GM23338 (cell line): ENCODE measurements at regions not wholly inside any gene's neighbourhood (a gene's known extent, or its start where the extent isn't known, plus 50 kb on each side); places are given as distances from the start of the nearest gene placed in this dataset.

Experiments
- ATAC-seq: fragments of 200-7000 bp; cut with Tn5 transposase; 3 replicates; pipeline ENCODE4 v1.9.1; 2020
- DNase-seq: peaks from one replicate; pipeline ENCODE4 v3.0.0-alpha.2; 2015; ENCODE audit warnings: low spot score
- H2AFZ ChIP-seq: fragments of 200-600 bp; sonication (generic); 2 replicates; pipeline ENCODE4 v1.8.0; 2016; ENCODE audit warnings: antibody characterized with exemption, mild to moderate bottlenecking, moderate library complexity
- H3F3A ChIP-seq: fragments of 200-600 bp; sonication (generic); replicated peaks from 2 replicates; pipeline ENCODE4 v1.8.0; 2017; ENCODE audit warnings: antibody characterized with exemption, mixed run types, low read depth
- H3K27ac ChIP-seq: fragments of 200-600 bp; sonication (generic); 2 replicates; pipeline ENCODE4 v1.6.1; 2016; ENCODE audit warnings: low read depth
- H3K27me3 ChIP-seq: fragments of 200-600 bp; sonication (generic); 2 replicates; pipeline ENCODE4 v1.8.0; 2016; ENCODE audit warnings: mild to moderate bottlenecking, mixed run types, moderate library complexity; ENCODE audit not compliant: insufficient read depth
- H3K36me3 ChIP-seq: fragments of 200-600 bp; sonication (generic); 2 replicates; pipeline ENCODE4 v1.8.0; 2016; ENCODE audit warnings: mild to moderate bottlenecking; ENCODE audit not compliant: insufficient read depth
- H3K4me1 ChIP-seq: fragments of 200-600 bp; sonication (generic); 2 replicates; pipeline ENCODE4 v1.8.0; 2016; ENCODE audit warnings: mild to moderate bottlenecking, moderate library complexity; ENCODE audit not compliant: insufficient read depth
- H3K4me2 ChIP-seq: fragments of 200-600 bp; sonication (generic); 2 replicates; pipeline ENCODE4 v1.7.1; 2017; ENCODE audit warnings: mixed run types
- H3K4me3 ChIP-seq: fragments of 200-600 bp; sonication (generic); 2 replicates; pipeline ENCODE4 v1.6.1; 2016; ENCODE audit warnings: mixed run types
- H3K79me2 ChIP-seq: fragments of 200-600 bp; sonication (generic); replicated peaks from 2 replicates; pipeline ENCODE4 v1.8.0; 2017; ENCODE audit warnings: mild to moderate bottlenecking; ENCODE audit not compliant: insufficient read depth
- H3K9me2 ChIP-seq: fragments of 200-600 bp; sonication (generic); 2 replicates; pipeline ENCODE4 v1.8.0; 2017; ENCODE audit not compliant: insufficient read depth
- H4K20me1 ChIP-seq: fragments of 200-600 bp; sonication (generic); replicated peaks from 2 replicates; pipeline ENCODE4 v1.8.0; 2017; ENCODE audit warnings: mild to moderate bottlenecking; ENCODE audit not compliant: insufficient read depth
- H3K27ac Mint-ChIP-seq: 2 replicates; pipeline ENCODE4 v1.8.0; 2020; ENCODE audit warnings: inconsistent platforms, mild to moderate bottlenecking, moderate library complexity, mixed read lengths
- H3K27me3 Mint-ChIP-seq: 3 replicates; pipeline ENCODE4 v1.8.0; 2022; ENCODE audit warnings: low read depth, mild to moderate bottlenecking, moderate library complexity, mixed read lengths, inconsistent platforms; ENCODE audit not compliant: insufficient read depth, poor library complexity
- H3K36me3 Mint-ChIP-seq: 3 replicates; pipeline ENCODE4 v1.8.0; 2021; ENCODE audit warnings: low read depth, mild to moderate bottlenecking, inconsistent platforms, moderate library complexity, mixed read lengths
- H3K4me1 Mint-ChIP-seq: 3 replicates; pipeline ENCODE4 v1.8.0; 2020; ENCODE audit warnings: mild to moderate bottlenecking, inconsistent platforms, mixed read lengths
- H3K4me3 Mint-ChIP-seq: 3 replicates; pipeline ENCODE4 v1.8.0; 2021; ENCODE audit warnings: moderate library complexity, mild to moderate bottlenecking, inconsistent platforms, mixed read lengths
- H3K9me3 Mint-ChIP-seq: 3 replicates; pipeline ENCODE4 v1.8.0; 2020; ENCODE audit warnings: moderate library complexity, mild to moderate bottlenecking, inconsistent platforms, mixed read lengths
- CREB1 ChIP-seq: fragments of 250-450 bp; sonication (Bioruptor Pico); IDR thresholded peaks from 2 replicates; pipeline ENCODE4 v1.5.0; 2020; ENCODE audit warnings: low read depth, mild to moderate bottlenecking, moderate library complexity
- EZH2phosphoT487 ChIP-seq: fragments of 200-600 bp; sonication (generic); IDR thresholded peaks from one replicate; pipeline ENCODE4 v1.8.1; 2018; ENCODE audit warnings: antibody characterized with exemption; ENCODE audit not compliant: unreplicated experiment
- JUNB ChIP-seq: IDR thresholded peaks from one replicate; pipeline ENCODE4 v1.6.1; 2016; ENCODE audit warnings: antibody characterized with exemption; ENCODE audit not compliant: unreplicated experiment
- NANOG ChIP-seq: IDR thresholded peaks from 2 replicates; pipeline ENCODE4 v1.6.1; 2016; ENCODE audit warnings: antibody characterized with exemption, borderline replicate concordance
- POLR2AphosphoS5 ChIP-seq: IDR thresholded peaks from 2 replicates; pipeline ENCODE4 v1.6.1; 2016; ENCODE audit warnings: antibody characterized with exemption, low read depth
- REST ChIP-seq: IDR thresholded peaks from one replicate; pipeline ENCODE4 v1.6.1; 2018; ENCODE audit warnings: antibody characterized with exemption; ENCODE audit not compliant: unreplicated experiment
- STAT1 ChIP-seq: IDR thresholded peaks from one replicate; pipeline ENCODE4 v1.6.1; 2016; ENCODE audit warnings: antibody characterized with exemption; ENCODE audit not compliant: unreplicated experiment
- TF ChIP-seq, protein P1 (sequence below): fragments of 250-450 bp; sonication (Bioruptor Pico); IDR thresholded peaks from 2 replicates; pipeline ENCODE4 v1.5.0; 2020; ENCODE audit warnings: mild to moderate bottlenecking, moderate library complexity
- TF ChIP-seq, protein P2 (sequence below), 2 experiments: fragments of 200-600 bp in 1 of 2; sonication (generic) in 1 of 2; conservative IDR thresholded peaks; 2 replicates each; pipeline versions ENCODE4 v1.5.1 to v1.6.1; 2016 to 2017; ENCODE audit warnings: antibody characterized with exemption in 2 of 2, low read depth in 2 of 2, mild to moderate bottlenecking in 2 of 2, moderate library complexity in 1 of 2

DNA sequence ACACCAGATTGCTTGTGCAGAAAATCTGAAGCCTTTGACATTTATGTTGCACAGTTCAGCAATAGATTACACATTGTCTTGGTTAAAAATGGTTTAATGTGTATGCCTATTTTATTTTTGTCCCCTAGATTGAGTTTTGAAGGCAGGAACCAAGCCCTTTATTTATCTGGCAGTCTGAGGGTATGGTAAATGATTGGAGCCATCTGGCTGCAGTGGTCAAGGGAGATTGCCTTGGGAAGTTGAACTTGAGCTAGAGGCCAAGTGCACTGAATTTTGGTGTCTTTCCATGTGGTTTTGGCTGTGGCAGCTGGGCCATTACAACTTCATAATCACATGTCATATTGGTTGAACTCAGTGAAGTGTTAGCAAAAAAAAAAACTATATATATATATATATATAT, 248.7 kb upstream of the C2CD4B start:
- H3F3A ChIP-seq: no peaks in the 10 kb centered on the region
- TF ChIP-seq NANOG (no peak), CREB1 (CRISPR knock-in tag) (no peak), REST (no peak), JUNB (no peak), EZH2phosphoT487 (no peak), STAT1 (no peak), POLR2AphosphoS5 (no peak)
- TF ChIP-seq, protein P1, sequence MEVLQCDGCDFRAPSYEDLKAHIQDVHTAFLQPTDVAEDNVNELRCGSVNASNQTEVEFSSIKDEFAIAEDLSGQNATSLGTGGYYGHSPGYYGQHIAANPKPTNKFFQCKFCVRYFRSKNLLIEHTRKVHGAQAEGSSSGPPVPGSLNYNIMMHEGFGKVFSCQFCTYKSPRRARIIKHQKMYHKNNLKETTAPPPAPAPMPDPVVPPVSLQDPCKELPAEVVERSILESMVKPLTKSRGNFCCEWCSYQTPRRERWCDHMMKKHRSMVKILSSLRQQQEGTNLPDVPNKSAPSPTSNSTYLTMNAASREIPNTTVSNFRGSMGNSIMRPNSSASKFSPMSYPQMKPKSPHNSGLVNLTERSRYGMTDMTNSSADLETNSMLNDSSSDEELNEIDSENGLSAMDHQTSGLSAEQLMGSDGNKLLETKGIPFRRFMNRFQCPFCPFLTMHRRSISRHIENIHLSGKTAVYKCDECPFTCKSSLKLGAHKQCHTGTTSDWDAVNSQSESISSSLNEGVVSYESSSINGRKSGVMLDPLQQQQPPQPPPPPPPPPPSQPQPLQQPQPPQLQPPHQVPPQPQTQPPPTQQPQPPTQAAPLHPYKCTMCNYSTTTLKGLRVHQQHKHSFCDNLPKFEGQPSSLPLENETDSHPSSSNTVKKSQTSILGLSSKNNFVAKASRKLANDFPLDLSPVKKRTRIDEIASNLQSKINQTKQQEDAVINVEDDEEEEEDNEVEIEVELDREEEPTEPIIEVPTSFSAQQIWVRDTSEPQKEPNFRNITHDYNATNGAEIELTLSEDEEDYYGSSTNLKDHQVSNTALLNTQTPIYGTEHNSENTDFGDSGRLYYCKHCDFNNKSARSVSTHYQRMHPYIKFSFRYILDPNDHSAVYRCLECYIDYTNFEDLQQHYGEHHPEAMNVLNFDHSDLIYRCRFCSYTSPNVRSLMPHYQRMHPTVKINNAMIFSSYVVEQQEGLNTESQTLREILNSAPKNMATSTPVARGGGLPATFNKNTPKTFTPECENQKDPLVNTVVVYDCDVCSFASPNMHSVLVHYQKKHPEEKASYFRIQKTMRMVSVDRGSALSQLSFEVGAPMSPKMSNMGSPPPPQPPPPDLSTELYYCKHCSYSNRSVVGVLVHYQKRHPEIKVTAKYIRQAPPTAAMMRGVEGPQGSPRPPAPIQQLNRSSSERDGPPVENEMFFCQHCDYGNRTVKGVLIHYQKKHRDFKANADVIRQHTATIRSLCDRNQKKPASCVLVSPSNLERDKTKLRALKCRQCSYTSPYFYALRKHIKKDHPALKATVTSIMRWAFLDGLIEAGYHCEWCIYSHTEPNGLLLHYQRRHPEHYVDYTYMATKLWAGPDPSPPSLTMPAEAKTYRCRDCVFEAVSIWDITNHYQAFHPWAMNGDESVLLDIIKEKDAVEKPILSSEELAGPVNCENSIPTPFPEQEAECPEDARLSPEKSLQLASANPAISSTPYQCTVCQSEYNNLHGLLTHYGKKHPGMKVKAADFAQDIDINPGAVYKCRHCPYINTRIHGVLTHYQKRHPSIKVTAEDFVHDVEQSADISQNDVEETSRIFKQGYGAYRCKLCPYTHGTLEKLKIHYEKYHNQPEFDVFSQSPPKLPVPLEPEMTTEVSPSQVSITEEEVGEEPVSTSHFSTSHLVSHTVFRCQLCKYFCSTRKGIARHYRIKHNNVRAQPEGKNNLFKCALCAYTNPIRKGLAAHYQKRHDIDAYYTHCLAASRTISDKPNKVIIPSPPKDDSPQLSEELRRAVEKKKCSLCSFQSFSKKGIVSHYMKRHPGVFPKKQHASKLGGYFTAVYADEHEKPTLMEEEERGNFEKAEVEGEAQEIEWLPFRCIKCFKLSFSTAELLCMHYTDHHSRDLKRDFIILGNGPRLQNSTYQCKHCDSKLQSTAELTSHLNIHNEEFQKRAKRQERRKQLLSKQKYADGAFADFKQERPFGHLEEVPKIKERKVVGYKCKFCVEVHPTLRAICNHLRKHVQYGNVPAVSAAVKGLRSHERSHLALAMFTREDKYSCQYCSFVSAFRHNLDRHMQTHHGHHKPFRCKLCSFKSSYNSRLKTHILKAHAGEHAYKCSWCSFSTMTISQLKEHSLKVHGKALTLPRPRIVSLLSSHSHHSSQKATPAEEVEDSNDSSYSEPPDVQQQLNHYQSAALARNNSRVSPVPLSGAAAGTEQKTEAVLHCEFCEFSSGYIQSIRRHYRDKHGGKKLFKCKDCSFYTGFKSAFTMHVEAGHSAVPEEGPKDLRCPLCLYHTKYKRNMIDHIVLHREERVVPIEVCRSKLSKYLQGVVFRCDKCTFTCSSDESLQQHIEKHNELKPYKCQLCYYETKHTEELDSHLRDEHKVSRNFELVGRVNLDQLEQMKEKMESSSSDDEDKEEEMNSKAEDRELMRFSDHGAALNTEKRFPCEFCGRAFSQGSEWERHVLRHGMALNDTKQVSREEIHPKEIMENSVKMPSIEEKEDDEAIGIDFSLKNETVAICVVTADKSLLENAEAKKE (CRISPR knock-in tag): no peak
- TF ChIP-seq, protein P2, sequence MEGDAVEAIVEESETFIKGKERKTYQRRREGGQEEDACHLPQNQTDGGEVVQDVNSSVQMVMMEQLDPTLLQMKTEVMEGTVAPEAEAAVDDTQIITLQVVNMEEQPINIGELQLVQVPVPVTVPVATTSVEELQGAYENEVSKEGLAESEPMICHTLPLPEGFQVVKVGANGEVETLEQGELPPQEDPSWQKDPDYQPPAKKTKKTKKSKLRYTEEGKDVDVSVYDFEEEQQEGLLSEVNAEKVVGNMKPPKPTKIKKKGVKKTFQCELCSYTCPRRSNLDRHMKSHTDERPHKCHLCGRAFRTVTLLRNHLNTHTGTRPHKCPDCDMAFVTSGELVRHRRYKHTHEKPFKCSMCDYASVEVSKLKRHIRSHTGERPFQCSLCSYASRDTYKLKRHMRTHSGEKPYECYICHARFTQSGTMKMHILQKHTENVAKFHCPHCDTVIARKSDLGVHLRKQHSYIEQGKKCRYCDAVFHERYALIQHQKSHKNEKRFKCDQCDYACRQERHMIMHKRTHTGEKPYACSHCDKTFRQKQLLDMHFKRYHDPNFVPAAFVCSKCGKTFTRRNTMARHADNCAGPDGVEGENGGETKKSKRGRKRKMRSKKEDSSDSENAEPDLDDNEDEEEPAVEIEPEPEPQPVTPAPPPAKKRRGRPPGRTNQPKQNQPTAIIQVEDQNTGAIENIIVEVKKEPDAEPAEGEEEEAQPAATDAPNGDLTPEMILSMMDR (conservative IDR thresholded peaks at IDR 0.05; ENCODE audit: low read depth in 2 of 2): no peak
- Mint-ChIP-seq H3K27ac (no peak overlapping the region), H3K27me3 (no peaks in the 10 kb centered on the region), H3K36me3 (no peaks in the 10 kb centered on the region), H3K4me1 (peaks cover 49% of the 10 kb centered on the region), H3K9me3 (no peaks in the 10 kb centered on the region), H3K4me3 (no peak overlapping the region)
- peaks cover 36% of the 10 kb centered on the region for H3K79me2 ChIP-seq
- DNase-seq: no peak
- H2AFZ ChIP-seq: no peak overlapping the region
- H3K27ac ChIP-seq: no peak overlapping the region
- H4K20me1 ChIP-seq: peaks cover 6% of the 10 kb centered on the region
- H3K9me2 ChIP-seq: no peaks in the 10 kb centered on the region
- H3K4me2 ChIP-seq: no peak overlapping the region
- no peak for ATAC-seq
- H3K4me3 ChIP-seq: no peak overlapping the region
- no peaks in the 10 kb centered on the region for H3K27me3 ChIP-seq
- H3K4me1 ChIP-seq: peaks cover 24% of the 10 kb centered on the region
- no peaks in the 10 kb centered on the region for H3K36me3 ChIP-seq
